22Rv1 (cell line): ENCODE measurements at regions not wholly inside any gene's neighbourhood (a gene's known extent, or its start where the extent isn't known, plus 50 kb on each side); places are given as distances from the start of the nearest gene placed in this dataset.

Source experiments
- CTCF ChIP-seq: fragments of 450-650 bp; IDR thresholded peaks from 2 replicates; pipeline ENCODE4 v1.5.1; 2017; ENCODE audit warnings: mild to moderate bottlenecking
- ZFX ChIP-seq: fragments of 450-650 bp; IDR thresholded peaks from 2 replicates; pipeline ENCODE4 v1.6.1; 2017; ENCODE audit warnings: antibody characterized with exemption, borderline replicate concordance

- TF ChIP-seq CTCF (no peak), ZFX (no peak)
These were observed 508.9 kb downstream of the CDH26 start for GRCh38 chr20:60467078-60467477.
